ENCODE measurements at regions not wholly inside any gene's neighbourhood (a gene's known extent, or its start where the extent isn't known, plus 50 kb on each side); places are given as distances from the start of the nearest gene placed in this dataset.

GRCh38 chr18:1475867-1476266 lies 571.2 kb downstream of the ADCYAP1 start:
- TF ChIP-seq CTCF (IDR thresholded peaks at IDR 0.05; ENCODE audit: low read depth, low read length) = no peak
- TF ChIP-seq EZH2phosphoT487 (IDR thresholded peaks at IDR 0.05; ENCODE audit: low read depth) = no peak

All from OCI-LY3 (cell line).